Fibroblast of lung (primary cell): ENCODE measurements at regions not wholly inside any gene's neighbourhood (a gene's known extent, or its start where the extent isn't known, plus 50 kb on each side); places are given as distances from the start of the nearest gene placed in this dataset.

Experiments
- DNase-seq, 2 donors: peaks; one replicate each; pipeline versions ENCODE4 v3.0.0 to v3.0.0-alpha.2; 2010; ENCODE audit warnings: low read depth in 2 of 2
- H2AFZ ChIP-seq: 2 replicates; pipeline ENCODE4 v1.5.1; 2012; ENCODE audit warnings: low read length, control low read depth, inconsistent platforms
- H3K27ac ChIP-seq: 2 replicates; pipeline ENCODE4 v1.5.1; 2011; ENCODE audit warnings: low read length, control low read depth; ENCODE audit not compliant: insufficient read depth
- H3K27me3 ChIP-seq: 2 replicates; pipeline ENCODE4 v1.5.1; 2011; ENCODE audit warnings: mild to moderate bottlenecking, low read length; ENCODE audit not compliant: control insufficient read depth, insufficient read depth
- H3K36me3 ChIP-seq: 2 replicates; pipeline ENCODE4 v1.5.1; 2011; ENCODE audit warnings: low read length; ENCODE audit not compliant: control insufficient read depth, insufficient read depth
- H3K4me1 ChIP-seq: 2 replicates; pipeline ENCODE4 v1.5.1; 2011; ENCODE audit warnings: low read length; ENCODE audit not compliant: control insufficient read depth, insufficient read depth; ENCODE audit errors: extremely low read depth
- H3K4me2 ChIP-seq: 2 replicates; pipeline ENCODE4 v1.5.1; 2011; ENCODE audit warnings: low read length, control low read depth; ENCODE audit not compliant: insufficient read depth; ENCODE audit errors: extremely low read depth
- H3K4me3 ChIP-seq, 4 experiments: fragments of 200-600 bp in 1 of 4; sonication (generic) in 1 of 4; replicated peaks in 1 of 4; 2 replicates each; pipeline ENCODE4 v1.5.1; 2011 to 2016; ENCODE audit warnings: low read length in 4 of 4, low read depth in 3 of 4, mild to moderate bottlenecking in 3 of 4, control low read depth in 2 of 4, inconsistent platforms in 1 of 4, mixed read lengths in 1 of 4; ENCODE audit not compliant: insufficient read depth in 1 of 4; ENCODE audit errors: control extremely low read depth in 1 of 4
- H3K79me2 ChIP-seq: 2 replicates; pipeline ENCODE4 v1.5.1; 2012; ENCODE audit warnings: mild to moderate bottlenecking, low read length, inconsistent platforms; ENCODE audit not compliant: control insufficient read depth, insufficient read depth
- H3K9ac ChIP-seq: 2 replicates; pipeline ENCODE4 v1.5.1; 2011; ENCODE audit warnings: mild to moderate bottlenecking, low read length, control low read depth; ENCODE audit not compliant: insufficient read depth
- H3K9me3 ChIP-seq: 2 replicates; pipeline ENCODE4 v1.5.1; 2012; ENCODE audit warnings: low read depth, low read length; ENCODE audit not compliant: control insufficient read depth, insufficient read depth
- H4K20me1 ChIP-seq: 2 replicates; pipeline ENCODE4 v1.5.1; 2011; ENCODE audit warnings: low read length; ENCODE audit not compliant: control insufficient read depth, insufficient read depth; ENCODE audit errors: extremely low read depth
- CTCF ChIP-seq, 2 donors: IDR thresholded peaks in 1 of 2; conservative IDR thresholded peaks in 1 of 2; 1 replicate in 1 of 2; 2 replicates in 1 of 2; pipeline ENCODE4 v1.5.1; 2011 to 2012; ENCODE audit warnings: low read length in 2 of 2, control low read depth in 1 of 2, inconsistent platforms in 1 of 2, low read depth in 1 of 2, mild to moderate bottlenecking in 1 of 2
- EZH2 ChIP-seq: IDR thresholded peaks from 2 replicates; pipeline ENCODE4 v1.5.1; 2012; ENCODE audit warnings: low read length, control low read depth, mild to moderate bottlenecking; ENCODE audit errors: missing control alignments

DNA sequence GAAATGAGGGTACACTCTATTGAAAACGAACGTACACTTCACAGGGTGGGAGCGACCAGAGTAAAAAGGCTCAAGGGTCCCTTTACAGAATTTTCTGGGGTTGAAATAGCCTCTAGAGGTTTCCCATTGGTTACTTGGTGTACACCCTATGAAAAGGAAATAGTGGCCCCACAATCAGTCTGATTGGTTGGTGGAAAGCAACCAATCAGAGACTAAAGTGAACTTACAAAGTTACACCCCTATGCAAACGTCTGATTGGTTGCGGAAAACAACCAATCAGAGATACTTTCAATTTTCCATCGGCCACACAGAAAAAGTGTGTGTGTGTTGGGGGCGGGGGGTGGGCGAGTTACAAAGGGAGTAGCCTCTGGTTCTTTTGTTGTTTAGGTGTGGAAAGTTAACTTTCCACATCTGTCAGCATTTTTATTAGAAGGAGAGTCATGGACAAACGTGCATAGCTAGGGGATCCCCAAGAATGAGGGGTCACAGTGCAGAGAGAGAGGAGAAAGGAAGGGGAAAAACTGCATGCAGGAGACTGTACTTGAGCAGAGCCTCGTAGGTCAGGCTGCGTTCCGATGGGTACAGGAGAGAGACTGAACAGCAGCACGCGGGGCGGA is 1152.1 kb downstream of the TBC1D22A start:
- H3K36me3 ChIP-seq = no peaks in the 10 kb centered on the region
- H3K27ac ChIP-seq = no peak overlapping the region
- H3K9me3 ChIP-seq = no peaks in the 10 kb centered on the region
- H3K79me2 ChIP-seq = no peaks in the 10 kb centered on the region
- H2AFZ ChIP-seq = no peak overlapping the region
- no peak for DNase-seq
- no peak for TF ChIP-seq CTCF (conservative IDR thresholded peaks at IDR 0.05 in 1 of 2, IDR thresholded peaks at IDR 0.05 in 1 of 2; ENCODE audit: low read depth in 1 of 2, low read length in 2 of 2)
- H3K9ac ChIP-seq = no peak overlapping the region
- no peaks in the 10 kb centered on the region for H3K4me1 ChIP-seq
- no peaks in the 10 kb centered on the region for H3K27me3 ChIP-seq
- H3K4me3 ChIP-seq = no peak overlapping the region
- no peaks in the 10 kb centered on the region for H4K20me1 ChIP-seq
- H3K4me2 ChIP-seq = no peak overlapping the region

GRCh38 chr22:47902646-47903180 is 1140.3 kb downstream of the TBC1D22A start:
- Histone ChIP-seq H3K9me3 (no peaks in the 10 kb centered on the region), H3K9ac (no peak overlapping the region), H3K27ac (no peak overlapping the region), H3K4me2 (no peak overlapping the region), H3K79me2 (no peaks in the 10 kb centered on the region), H3K27me3 (no peaks in the 10 kb centered on the region), H2AFZ (no peak overlapping the region), H3K36me3 (no peaks in the 10 kb centered on the region), H4K20me1 (no peaks in the 10 kb centered on the region), H3K4me3 (no peak overlapping the region), H3K4me1 (no peaks in the 10 kb centered on the region)
- TF ChIP-seq CTCF (conservative IDR thresholded peaks at IDR 0.05 in 1 of 2, IDR thresholded peaks at IDR 0.05 in 1 of 2; ENCODE audit: low read depth in 1 of 2, low read length in 2 of 2) = no peak
- no peak for TF ChIP-seq EZH2
- DNase-seq = no peak

DNA sequence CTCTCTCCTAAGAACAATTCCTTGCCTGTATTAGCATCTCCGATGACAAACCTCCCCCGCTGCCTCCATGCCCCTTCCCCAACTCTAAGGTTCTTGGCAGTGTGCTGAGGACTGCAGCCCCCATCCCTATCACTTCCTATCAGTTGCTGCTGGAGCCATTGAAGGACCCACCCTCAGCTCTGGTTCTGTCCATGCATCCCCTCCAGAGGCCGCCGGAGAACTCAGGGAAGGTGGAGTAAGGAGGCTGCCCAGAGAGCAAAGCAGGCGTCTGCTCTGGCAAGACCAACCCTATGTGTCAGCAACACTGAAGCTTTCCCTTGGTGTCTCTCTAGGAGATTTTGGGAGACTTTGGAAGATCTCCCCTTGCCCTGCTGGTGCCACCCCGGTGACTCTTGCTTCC is 1139.5 kb downstream of the TBC1D22A start:
- no peaks in the 10 kb centered on the region for H4K20me1 ChIP-seq
- H3K27me3 ChIP-seq = no peaks in the 10 kb centered on the region
- no peaks in the 10 kb centered on the region for H3K79me2 ChIP-seq
- no peaks in the 10 kb centered on the region for H3K36me3 ChIP-seq
- H3K4me1 ChIP-seq = no peaks in the 10 kb centered on the region
- no peaks in the 10 kb centered on the region for H3K9me3 ChIP-seq
- no peak overlapping the region for H2AFZ ChIP-seq
- H3K4me3 ChIP-seq = no peak overlapping the region
- H3K27ac ChIP-seq = no peak overlapping the region
- H3K4me2 ChIP-seq = no peak overlapping the region
- TF ChIP-seq EZH2 (no peak), CTCF (conservative IDR thresholded peaks at IDR 0.05 in 1 of 2, IDR thresholded peaks at IDR 0.05 in 1 of 2; ENCODE audit: low read depth in 1 of 2, low read length in 2 of 2) (no peak)
- no peak overlapping the region for H3K9ac ChIP-seq
- no peak for DNase-seq
